ENCODE measurements at regions not wholly inside any gene's neighbourhood (a gene's known extent, or its start where the extent isn't known, plus 50 kb on each side); places are given as distances from the start of the nearest gene placed in this dataset.

DNA sequence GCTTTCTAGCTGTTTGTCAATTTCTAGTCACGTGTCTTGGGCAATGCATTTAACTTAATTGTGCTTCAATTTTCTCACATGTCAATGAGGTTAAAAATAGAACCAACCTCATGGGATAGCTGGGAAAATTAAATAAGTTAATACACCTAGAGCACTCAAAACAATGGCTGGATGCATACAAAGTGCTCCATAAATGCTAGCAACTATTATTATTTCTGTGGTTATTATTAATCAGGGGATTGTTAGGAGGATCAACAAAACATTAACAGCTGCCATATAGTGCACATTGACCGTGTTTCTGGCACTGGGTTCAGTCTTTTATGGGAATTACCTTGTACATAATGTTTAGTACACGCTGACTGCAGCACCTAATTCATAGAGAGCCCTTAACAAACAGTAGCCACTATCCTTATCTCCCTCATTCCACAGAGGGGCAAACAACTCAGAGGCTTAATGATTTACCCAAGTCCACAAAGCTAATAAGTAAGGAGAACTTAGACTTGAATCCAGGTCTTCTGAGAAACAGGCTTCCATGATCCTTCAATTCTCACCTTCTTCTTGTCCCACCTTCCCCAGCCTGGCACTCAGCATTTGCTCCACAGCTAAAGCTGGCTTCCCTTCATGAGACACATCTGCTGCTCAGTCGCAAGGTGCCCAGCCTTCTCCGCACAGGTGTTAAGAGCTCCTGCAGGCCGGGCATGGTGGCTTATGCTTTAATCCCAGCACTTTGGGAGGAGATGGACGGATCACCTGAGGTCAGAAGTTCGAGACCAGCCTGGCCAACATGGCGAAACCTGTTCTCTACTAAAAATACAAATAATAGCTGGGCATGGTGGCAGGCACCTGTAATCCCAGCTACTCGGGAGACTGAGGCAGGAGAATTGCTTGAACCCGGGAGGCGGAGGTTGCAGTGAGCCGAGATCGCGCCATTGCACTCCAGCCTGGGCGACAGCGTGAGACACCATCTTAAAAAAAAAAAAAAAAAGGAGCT lies 137.4 kb upstream of the ABCA1 start:
- TF ChIP-seq POLR2AphosphoS5 (IDR thresholded peaks at IDR 0.05; ENCODE audit: borderline replicate concordance, low read depth, low read length) (no peak), EZH2 (IDR thresholded peaks at IDR 0.05) (no peak)

All from SK-N-MC (cell line).